ENCODE measurements at regions not wholly inside any gene's neighbourhood (a gene's known extent, or its start where the extent isn't known, plus 50 kb on each side); places are given as distances from the start of the nearest gene placed in this dataset.

DNA sequence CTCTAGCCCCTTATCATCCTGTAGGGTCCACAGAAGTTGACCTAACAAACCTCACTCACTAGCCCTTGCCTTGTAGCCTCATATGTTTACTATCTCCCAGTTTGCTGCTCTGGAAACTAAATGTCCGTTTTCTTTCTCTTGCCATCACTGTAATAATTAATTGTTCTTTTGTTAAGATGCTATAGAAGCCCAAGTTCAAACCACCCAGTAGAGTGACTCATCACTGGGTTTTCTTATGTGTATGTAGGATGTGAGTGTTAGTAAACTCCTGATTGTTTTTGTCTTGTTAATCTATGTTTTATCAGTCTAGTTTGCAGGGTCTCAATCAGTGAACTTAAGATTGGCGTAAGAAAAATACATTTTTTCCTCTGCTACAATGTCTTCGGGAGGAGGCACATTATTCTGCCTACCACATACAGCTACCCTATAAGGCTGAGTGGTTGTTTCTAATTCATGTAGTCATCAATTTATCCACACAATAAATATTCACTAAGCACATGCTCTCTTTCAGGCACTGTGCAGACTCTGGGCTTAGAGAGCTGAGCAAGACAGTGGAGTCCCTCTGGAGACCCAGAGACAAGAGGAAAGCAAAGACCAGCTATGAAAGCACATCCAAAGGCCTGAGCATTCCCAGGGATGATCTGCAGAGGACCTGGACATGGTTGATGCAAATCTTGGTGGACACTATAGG lies 474.1 kb upstream of the AKR1E2 start:
- no peak overlapping the region for H3K27ac ChIP-seq (ENCODE audit: low read depth, low read length)
- no peak for DNase-seq (ENCODE audit: low read depth in 4 of 6, low spot score in 6 of 6)
- WGBS (ENCODE audit: insufficient coverage) = no CpG with 5 or more reads among the region's 3 CpGs
- no peak overlapping the region for H3K4me3 ChIP-seq (ENCODE audit: low read depth, low read length)
- H3K27me3 ChIP-seq (ENCODE audit: control insufficient read depth, insufficient read depth, low read length) = no peaks in the 10 kb centered on the region
- no peaks in the 10 kb centered on the region for H3K9me3 ChIP-seq (ENCODE audit: control insufficient read depth, insufficient read depth, low read length)
- no peaks in the 10 kb centered on the region for H3K4me1 ChIP-seq (ENCODE audit: control insufficient read depth, insufficient read depth, low read length)
- H3K36me3 ChIP-seq (ENCODE audit: control insufficient read depth, insufficient read depth, low read length) = no peaks in the 10 kb centered on the region

DNA sequence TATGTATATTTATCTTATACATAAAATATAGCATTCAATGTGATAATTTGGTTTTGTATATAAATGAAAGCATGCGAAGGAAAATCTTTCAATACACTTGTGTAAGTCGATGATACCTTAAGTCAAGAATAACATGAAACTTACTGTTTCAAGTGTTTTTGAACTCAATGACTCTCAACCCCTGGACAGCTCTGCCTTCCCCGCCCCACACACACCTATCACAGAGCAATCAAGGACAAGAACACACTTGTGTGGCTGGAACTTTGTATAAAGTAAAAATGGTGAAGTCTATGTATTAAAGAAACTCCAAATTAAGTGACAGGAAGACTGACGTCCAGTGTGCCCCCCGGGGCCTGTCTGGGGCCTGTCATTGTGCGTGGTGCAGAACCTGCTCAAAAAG lies 478.6 kb upstream of the AKR1E2 start:
- H3K27me3 ChIP-seq (ENCODE audit: control insufficient read depth, insufficient read depth, low read length) = no peaks in the 10 kb centered on the region
- no peaks in the 10 kb centered on the region for H3K9me3 ChIP-seq (ENCODE audit: control insufficient read depth, insufficient read depth, low read length)
- H3K27ac ChIP-seq (ENCODE audit: low read depth, low read length) = no peak overlapping the region
- no peak overlapping the region for H3K4me3 ChIP-seq (ENCODE audit: low read depth, low read length)
- DNase-seq (ENCODE audit: low read depth in 4 of 6, low spot score in 6 of 6) = no peak
- WGBS (ENCODE audit: insufficient coverage) = no CpG with 5 or more reads among the region's 6 CpGs
- no peaks in the 10 kb centered on the region for H3K36me3 ChIP-seq (ENCODE audit: control insufficient read depth, insufficient read depth, low read length)
- no peaks in the 10 kb centered on the region for H3K4me1 ChIP-seq (ENCODE audit: control insufficient read depth, insufficient read depth, low read length)

DNA sequence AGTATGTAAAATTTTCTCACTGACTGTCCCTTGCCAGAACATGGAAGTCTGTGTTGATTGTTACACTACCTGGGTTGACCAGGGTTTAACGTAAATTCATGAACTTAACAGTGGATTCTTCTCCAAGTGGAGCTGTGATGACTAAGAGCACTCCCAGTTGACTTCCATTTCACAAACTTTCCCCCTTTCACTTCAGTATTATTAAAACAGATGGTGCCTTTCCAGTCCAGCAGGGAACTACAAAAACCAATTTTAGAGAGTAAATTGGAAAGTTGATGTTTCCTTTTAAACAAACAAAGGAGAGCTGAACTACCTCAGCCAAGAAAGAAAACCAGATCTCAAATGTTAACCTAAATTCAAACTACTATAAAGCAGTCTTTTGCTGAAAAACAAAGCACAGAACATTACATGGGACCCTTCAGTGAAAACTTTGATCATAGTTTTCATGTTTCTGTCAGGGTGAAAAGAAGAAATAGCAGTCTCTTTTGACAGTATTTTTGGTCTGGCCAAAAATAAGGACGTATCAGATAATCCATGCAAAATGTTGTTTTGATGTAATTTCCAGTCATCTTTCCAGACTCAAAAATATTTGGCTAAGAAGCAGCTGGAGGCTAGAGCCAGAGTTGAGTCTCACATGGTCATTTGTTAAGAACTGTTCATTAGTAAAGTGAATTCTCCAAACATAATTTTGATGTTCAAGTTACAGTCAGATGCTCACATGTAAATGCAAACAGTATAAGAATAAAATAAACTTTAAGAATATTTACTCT lies 479.9 kb upstream of the AKR1E2 start:
- Histone ChIP-seq H3K27ac (ENCODE audit: low read depth, low read length) (peak overlapping the region; percentile 57), H3K36me3 (ENCODE audit: control insufficient read depth, insufficient read depth, low read length) (no peaks in the 10 kb centered on the region), H3K27me3 (ENCODE audit: control insufficient read depth, insufficient read depth, low read length) (no peaks in the 10 kb centered on the region), H3K9me3 (ENCODE audit: control insufficient read depth, insufficient read depth, low read length) (no peaks in the 10 kb centered on the region), H3K4me3 (ENCODE audit: low read depth, low read length) (no peak overlapping the region), H3K4me1 (ENCODE audit: control insufficient read depth, insufficient read depth, low read length) (no peaks in the 10 kb centered on the region)
- peak in 1 of 6 donors; percentile 37 for DNase-seq (ENCODE audit: low read depth in 4 of 6, low spot score in 6 of 6)
- WGBS (ENCODE audit: insufficient coverage) = 20% methylated on average over 1 of the region's 2 CpGs

DNA sequence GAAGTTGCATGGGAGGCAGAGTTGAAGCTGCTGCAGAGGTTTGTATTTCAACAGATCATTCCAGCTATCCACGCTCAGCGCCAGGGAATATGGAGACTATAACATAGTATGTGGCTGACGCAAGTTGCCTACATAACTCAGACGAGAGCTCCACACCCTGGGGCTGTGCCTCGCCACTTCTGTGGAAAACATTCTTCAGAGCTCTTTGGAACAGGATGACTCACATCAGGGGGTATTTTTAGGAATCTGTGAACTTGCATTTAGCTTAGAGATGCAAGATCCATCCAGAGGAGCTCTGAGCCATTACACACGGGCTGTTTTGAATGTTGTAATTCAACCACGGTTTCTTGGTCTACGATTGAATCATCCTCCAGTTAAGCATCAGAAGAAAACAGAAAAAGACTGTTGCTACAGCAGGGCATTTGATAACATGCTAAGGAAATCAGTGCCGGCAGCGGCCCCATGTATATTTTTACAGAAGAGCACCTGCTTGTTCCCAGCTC lies 481.5 kb upstream of the AKR1E2 start:
- 56% methylated on average over 4 of the region's 10 CpGs for WGBS (ENCODE audit: insufficient coverage)
- no peaks in the 10 kb centered on the region for H3K36me3 ChIP-seq (ENCODE audit: control insufficient read depth, insufficient read depth, low read length)
- peak overlapping the region; percentile 36 for H3K27ac ChIP-seq (ENCODE audit: low read depth, low read length)
- H3K9me3 ChIP-seq (ENCODE audit: control insufficient read depth, insufficient read depth, low read length) = no peaks in the 10 kb centered on the region
- DNase-seq (ENCODE audit: low read depth in 4 of 6, low spot score in 6 of 6) = peak in 3 of 6 donors; percentile 12 to 73 (median 62)
- no peak overlapping the region for H3K4me3 ChIP-seq (ENCODE audit: low read depth, low read length)
- H3K27me3 ChIP-seq (ENCODE audit: control insufficient read depth, insufficient read depth, low read length) = no peaks in the 10 kb centered on the region
- no peaks in the 10 kb centered on the region for H3K4me1 ChIP-seq (ENCODE audit: control insufficient read depth, insufficient read depth, low read length)

DNA sequence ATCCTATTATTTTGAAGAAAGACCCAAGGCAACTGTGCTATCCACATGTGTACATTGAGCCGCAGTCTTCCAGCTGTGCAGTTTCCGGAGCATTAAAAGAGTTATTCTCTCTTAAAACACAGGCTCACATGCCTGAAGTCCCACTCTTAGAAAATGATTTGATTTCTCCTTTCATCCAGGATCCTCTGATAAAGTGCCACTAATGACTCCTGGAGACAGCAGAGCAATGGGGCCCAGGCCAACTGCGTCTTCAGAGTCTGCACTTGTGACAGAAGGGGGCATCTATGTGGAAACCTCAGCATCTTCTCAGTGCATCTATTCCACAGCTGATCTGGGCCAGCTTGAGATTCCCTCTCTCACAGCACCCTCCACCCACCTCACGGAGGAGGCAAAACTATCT lies 482.1 kb upstream of the AKR1E2 start:
- H3K27ac ChIP-seq (ENCODE audit: low read depth, low read length) = peak overlapping the region; percentile 36
- no peaks in the 10 kb centered on the region for H3K4me1 ChIP-seq (ENCODE audit: control insufficient read depth, insufficient read depth, low read length)
- no peaks in the 10 kb centered on the region for H3K27me3 ChIP-seq (ENCODE audit: control insufficient read depth, insufficient read depth, low read length)
- no peaks in the 10 kb centered on the region for H3K9me3 ChIP-seq (ENCODE audit: control insufficient read depth, insufficient read depth, low read length)
- no peaks in the 10 kb centered on the region for H3K36me3 ChIP-seq (ENCODE audit: control insufficient read depth, insufficient read depth, low read length)
- WGBS (ENCODE audit: insufficient coverage) = 60% methylated on average over 2 of the region's 4 CpGs
- peak in 1 of 6 donors; percentile 26 for DNase-seq (ENCODE audit: low read depth in 4 of 6, low spot score in 6 of 6)
- H3K4me3 ChIP-seq (ENCODE audit: low read depth, low read length) = no peak overlapping the region

DNA sequence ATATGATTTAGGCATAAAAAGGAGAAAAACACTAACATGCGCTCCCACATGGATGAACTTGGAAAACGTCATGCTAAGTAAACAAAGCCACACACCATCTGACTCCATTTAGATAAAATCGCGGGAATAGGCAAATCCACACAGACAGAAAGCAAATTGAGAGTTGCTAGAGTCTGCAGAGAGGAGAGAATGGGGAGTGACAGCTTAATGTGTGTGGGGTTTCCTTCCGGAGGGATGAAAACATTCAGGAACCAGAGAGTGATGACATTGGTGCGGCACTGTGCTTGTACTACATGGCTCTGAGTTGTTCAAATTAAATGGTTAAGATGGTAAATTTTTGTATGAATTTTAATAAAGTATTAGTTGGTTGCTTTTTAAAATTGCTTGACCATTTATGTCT lies 482.9 kb upstream of the AKR1E2 start:
- Histone ChIP-seq H3K27me3 (ENCODE audit: control insufficient read depth, insufficient read depth, low read length) (no peaks in the 10 kb centered on the region), H3K36me3 (ENCODE audit: control insufficient read depth, insufficient read depth, low read length) (no peaks in the 10 kb centered on the region), H3K4me3 (ENCODE audit: low read depth, low read length) (no peak overlapping the region), H3K27ac (ENCODE audit: low read depth, low read length) (no peak overlapping the region), H3K9me3 (ENCODE audit: control insufficient read depth, insufficient read depth, low read length) (no peaks in the 10 kb centered on the region), H3K4me1 (ENCODE audit: control insufficient read depth, insufficient read depth, low read length) (no peaks in the 10 kb centered on the region)
- DNase-seq (ENCODE audit: low read depth in 4 of 6, low spot score in 6 of 6) = no peak
- 82% methylated on average over 4 of the region's 6 CpGs for WGBS (ENCODE audit: insufficient coverage)

DNA sequence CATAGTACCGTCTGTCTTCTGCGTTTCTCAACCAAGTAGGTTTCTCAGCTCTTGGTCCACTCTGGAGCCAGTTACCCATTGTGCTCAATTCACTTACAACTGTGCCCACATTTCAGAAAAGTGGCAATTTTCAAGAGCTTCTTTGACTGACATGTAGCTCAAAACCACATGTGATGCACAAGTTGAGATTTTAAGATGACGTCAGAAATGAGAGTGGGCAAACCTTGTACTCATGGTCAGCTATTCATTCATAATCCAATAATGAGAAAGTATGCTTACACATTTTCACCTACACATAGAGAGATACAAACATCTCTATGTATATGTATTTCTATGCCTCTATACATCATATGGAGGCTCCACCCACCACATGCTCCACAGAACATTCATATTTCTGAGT lies 487.2 kb upstream of the AKR1E2 start:
- H3K27me3 ChIP-seq (ENCODE audit: control insufficient read depth, insufficient read depth, low read length) = no peaks in the 10 kb centered on the region
- H3K4me3 ChIP-seq (ENCODE audit: low read depth, low read length) = no peak overlapping the region
- no CpG with 5 or more reads among the region's 3 CpGs for WGBS (ENCODE audit: insufficient coverage)
- H3K36me3 ChIP-seq (ENCODE audit: control insufficient read depth, insufficient read depth, low read length) = no peaks in the 10 kb centered on the region
- no peak for DNase-seq (ENCODE audit: low read depth in 4 of 6, low spot score in 6 of 6)
- no peaks in the 10 kb centered on the region for H3K9me3 ChIP-seq (ENCODE audit: control insufficient read depth, insufficient read depth, low read length)
- no peaks in the 10 kb centered on the region for H3K4me1 ChIP-seq (ENCODE audit: control insufficient read depth, insufficient read depth, low read length)
- H3K27ac ChIP-seq (ENCODE audit: low read depth, low read length) = no peak overlapping the region

DNA sequence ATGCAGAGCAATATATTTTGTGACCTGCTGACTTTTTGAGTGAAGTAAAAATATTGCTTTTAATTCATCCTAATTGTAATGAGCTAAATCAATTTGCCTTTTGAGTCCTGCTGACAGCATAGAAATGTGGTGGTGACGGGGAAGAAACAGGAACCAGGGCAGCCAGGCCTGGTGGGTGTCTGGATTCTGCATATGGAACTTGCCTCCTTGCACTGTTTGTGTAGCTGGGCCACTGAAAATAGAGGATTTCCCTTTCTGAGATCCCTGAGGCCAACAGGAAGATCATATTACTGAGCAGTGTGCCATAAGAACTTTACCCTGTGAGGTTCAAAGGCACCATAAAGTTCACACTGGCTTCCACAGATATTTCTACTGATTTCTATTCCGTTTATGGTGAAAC lies 488.4 kb upstream of the AKR1E2 start:
- 80% methylated on average over 1 of the region's 2 CpGs for WGBS (ENCODE audit: insufficient coverage)
- DNase-seq (ENCODE audit: low read depth in 4 of 6, low spot score in 6 of 6) = no peak
- Histone ChIP-seq H3K4me3 (ENCODE audit: low read depth, low read length) (no peak overlapping the region), H3K4me1 (ENCODE audit: control insufficient read depth, insufficient read depth, low read length) (no peaks in the 10 kb centered on the region), H3K27ac (ENCODE audit: low read depth, low read length) (no peak overlapping the region), H3K36me3 (ENCODE audit: control insufficient read depth, insufficient read depth, low read length) (no peaks in the 10 kb centered on the region), H3K9me3 (ENCODE audit: control insufficient read depth, insufficient read depth, low read length) (no peaks in the 10 kb centered on the region), H3K27me3 (ENCODE audit: control insufficient read depth, insufficient read depth, low read length) (no peaks in the 10 kb centered on the region)

DNA sequence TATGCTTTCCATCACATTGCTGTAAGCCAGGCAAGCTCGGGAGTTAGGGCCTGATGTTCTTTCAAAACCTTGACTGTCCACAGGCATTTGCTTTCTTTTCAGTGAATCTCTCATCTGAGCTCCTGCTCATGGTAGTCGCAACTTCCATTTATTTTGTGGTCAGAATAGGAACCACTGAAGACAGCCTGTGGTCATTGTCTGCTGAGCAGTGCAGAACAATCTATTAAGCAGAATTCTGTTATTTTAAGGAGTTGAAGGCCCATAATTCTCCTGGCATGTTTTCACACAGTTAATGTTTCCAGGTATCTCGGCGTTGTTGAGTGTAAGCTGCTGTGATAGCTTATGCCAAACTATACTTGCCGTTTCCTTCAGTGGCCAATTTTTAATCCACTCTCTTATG lies 491.1 kb upstream of the AKR1E2 start:
- Histone ChIP-seq H3K9me3 (ENCODE audit: control insufficient read depth, insufficient read depth, low read length) (no peaks in the 10 kb centered on the region), H3K36me3 (ENCODE audit: control insufficient read depth, insufficient read depth, low read length) (no peaks in the 10 kb centered on the region), H3K27me3 (ENCODE audit: control insufficient read depth, insufficient read depth, low read length) (no peaks in the 10 kb centered on the region), H3K4me1 (ENCODE audit: control insufficient read depth, insufficient read depth, low read length) (no peaks in the 10 kb centered on the region), H3K4me3 (ENCODE audit: low read depth, low read length) (no peak overlapping the region), H3K27ac (ENCODE audit: low read depth, low read length) (no peak overlapping the region)
- DNase-seq (ENCODE audit: low read depth in 4 of 6, low spot score in 6 of 6) = no peak
- 100% methylated on average over 2 of the region's 5 CpGs for WGBS (ENCODE audit: insufficient coverage)

DNA sequence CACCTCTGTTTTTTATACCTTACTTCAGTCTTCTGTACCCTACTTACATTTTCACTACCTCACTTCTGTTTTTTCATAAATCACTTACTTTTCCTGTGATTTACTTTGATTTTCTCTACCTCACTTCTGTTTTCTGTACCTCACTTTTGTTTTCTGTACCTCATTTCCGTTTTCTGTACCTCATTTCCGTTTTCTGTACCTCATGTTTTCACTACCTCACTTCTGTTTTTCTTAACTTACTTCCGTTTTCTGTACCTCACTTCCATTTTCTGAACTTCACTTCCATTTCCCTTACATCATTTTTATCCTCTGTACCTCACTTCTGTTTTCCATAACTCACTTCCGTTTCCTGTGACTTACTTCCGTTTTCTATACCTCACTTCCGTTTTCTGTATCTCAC lies 492.0 kb upstream of the AKR1E2 start:
- Histone ChIP-seq H3K27ac (ENCODE audit: low read depth, low read length) (no peak overlapping the region), H3K9me3 (ENCODE audit: control insufficient read depth, insufficient read depth, low read length) (no peaks in the 10 kb centered on the region), H3K4me3 (ENCODE audit: low read depth, low read length) (no peak overlapping the region), H3K36me3 (ENCODE audit: control insufficient read depth, insufficient read depth, low read length) (no peaks in the 10 kb centered on the region), H3K4me1 (ENCODE audit: control insufficient read depth, insufficient read depth, low read length) (no peaks in the 10 kb centered on the region), H3K27me3 (ENCODE audit: control insufficient read depth, insufficient read depth, low read length) (no peaks in the 10 kb centered on the region)
- 96% methylated on average over 6 of the region's 6 CpGs for WGBS (ENCODE audit: insufficient coverage)
- DNase-seq (ENCODE audit: low read depth in 4 of 6, low spot score in 6 of 6) = no peak
